RWPE1 (cell line): ENCODE measurements at regions not wholly inside any gene's neighbourhood (a gene's known extent, or its start where the extent isn't known, plus 50 kb on each side); places are given as distances from the start of the nearest gene placed in this dataset.

Source experiments
- CTCF ChIA-PET: fragments of 350-600 bp; sonication (Branson Sonifier 250); formaldehyde crosslinking; extraction: SDS; loops from one replicate; lab custom pipeline; 2021; lab: Yijun Ruan, JAX
- POLR2A ChIA-PET: fragments of 400-600 bp; formaldehyde crosslinking; extraction: SDS; loops from one replicate; lab custom pipeline; 2020; ENCODE audit warnings: antibody characterized with exemption; ENCODE audit not compliant: low non-redundant PET; lab: Yijun Ruan, JAX
- DNase-seq: peaks from one replicate; pipeline ENCODE4 v3.0.0; 2012; ENCODE audit warnings: low spot score
- H3K27ac ChIP-seq: fragments of 450-650 bp; 2 replicates; pipeline ENCODE4 v1.5.1; 2017
- CTCF ChIP-seq: fragments of 450-650 bp; conservative IDR thresholded peaks from 2 replicates; pipeline ENCODE4 v1.5.1; 2017; ENCODE audit warnings: low read depth, mild to moderate bottlenecking

- CTCF ChIA-PET: no interaction called here
- no peak for DNase-seq
Measured at GRCh38 chr13:81051873-81052272, 710.9 kb upstream of the SPRY2 start.

DNA sequence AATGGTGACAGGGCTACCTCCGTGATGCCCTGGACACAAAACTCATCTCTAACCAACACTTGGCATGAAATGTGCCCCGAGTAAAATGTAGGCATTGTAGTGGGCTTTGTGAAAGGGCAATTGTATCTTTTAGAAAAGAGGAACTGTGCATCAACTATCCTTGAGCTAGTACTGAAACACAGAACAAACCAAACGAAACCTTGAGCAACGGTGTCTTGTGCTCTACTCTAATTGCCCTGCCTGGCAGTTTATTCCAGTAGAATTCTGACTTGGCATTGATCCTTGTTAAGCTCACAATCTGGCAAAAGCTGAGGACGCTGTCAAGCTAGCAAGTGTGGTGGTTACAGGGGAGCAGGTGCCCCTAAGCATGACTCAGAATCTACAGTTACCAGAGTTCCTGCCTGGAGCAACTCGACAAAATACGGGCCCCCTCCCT, 707.1 kb upstream of the SPRY2 start:
- no peak for DNase-seq
- no peak for TF ChIP-seq CTCF
- CTCF ChIA-PET: no interaction called here
- POLR2A ChIA-PET: no interaction called here
- no peak overlapping the region for H3K27ac ChIP-seq

More at GRCh38 chr13:81051873-81052272, 710.9 kb upstream of the SPRY2 start:
- no peak overlapping the region for H3K27ac ChIP-seq
- 0 out of 2 replicates have a peak, but pooled peaks have one; percentile 8 for TF ChIP-seq CTCF
- POLR2A ChIA-PET: no interaction called here

- no peak for DNase-seq
- ChIA-PET CTCF (no interaction called here), POLR2A (no interaction called here)
- no peak for TF ChIP-seq CTCF
- H3K27ac ChIP-seq: no peak overlapping the region
Measured at GRCh38 chr13:81041761-81042160, 700.8 kb upstream of the SPRY2 start.

GRCh38 chr13:81031996-81032395, 691.1 kb upstream of the SPRY2 start:
- DNase-seq: no peak
- ChIA-PET CTCF (no interaction called here), POLR2A (no interaction called here)
- no peak overlapping the region for H3K27ac ChIP-seq
- TF ChIP-seq CTCF: no peak

GRCh38 chr13:81025091-81025490, 684.2 kb upstream of the SPRY2 start:
- DNase-seq: no peak

GRCh38 chr13:81021284-81021840, 680.4 kb upstream of the SPRY2 start:
- CTCF ChIA-PET: no interaction called here
- no peak for TF ChIP-seq CTCF
- H3K27ac ChIP-seq: no peak overlapping the region
- no peak for DNase-seq
- POLR2A ChIA-PET: no interaction called here

More at GRCh38 chr13:81025091-81025490, 684.2 kb upstream of the SPRY2 start:
- TF ChIP-seq CTCF: no peak
- POLR2A ChIA-PET: no interaction called here
- no peak overlapping the region for H3K27ac ChIP-seq
- CTCF ChIA-PET: no interaction called here
